ENCODE measurements at regions not wholly inside any gene's neighbourhood (a gene's known extent, or its start where the extent isn't known, plus 50 kb on each side); places are given as distances from the start of the nearest gene placed in this dataset.

DNA sequence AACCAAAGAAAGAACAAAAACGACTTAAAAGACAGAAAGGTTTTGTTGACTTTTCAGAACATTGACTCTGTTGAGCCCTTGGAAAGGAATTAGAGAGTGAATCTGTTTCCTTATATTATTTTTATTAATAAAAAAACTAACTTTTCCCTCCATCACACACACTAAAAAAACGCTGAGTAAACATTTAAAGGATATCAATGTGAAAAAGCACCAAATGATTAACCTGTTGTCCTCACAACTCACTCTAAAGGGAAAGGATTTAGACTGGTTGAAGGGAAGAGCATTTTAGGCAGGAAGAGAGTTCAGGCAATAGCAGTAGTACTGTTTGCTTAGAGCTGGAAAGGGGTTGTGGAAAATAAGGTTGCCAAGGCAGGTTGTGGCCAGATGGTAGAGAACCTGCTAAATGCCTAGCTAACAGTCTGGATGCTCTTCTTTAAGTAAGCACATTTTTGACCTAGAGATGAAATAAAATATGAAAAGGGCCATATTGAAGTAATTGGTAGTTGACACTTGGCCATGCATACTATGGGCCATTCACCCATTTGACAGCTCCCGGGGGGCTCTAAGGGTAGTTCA is 98.0 kb upstream of the NDP start:
- TF ChIP-seq, protein P1, sequence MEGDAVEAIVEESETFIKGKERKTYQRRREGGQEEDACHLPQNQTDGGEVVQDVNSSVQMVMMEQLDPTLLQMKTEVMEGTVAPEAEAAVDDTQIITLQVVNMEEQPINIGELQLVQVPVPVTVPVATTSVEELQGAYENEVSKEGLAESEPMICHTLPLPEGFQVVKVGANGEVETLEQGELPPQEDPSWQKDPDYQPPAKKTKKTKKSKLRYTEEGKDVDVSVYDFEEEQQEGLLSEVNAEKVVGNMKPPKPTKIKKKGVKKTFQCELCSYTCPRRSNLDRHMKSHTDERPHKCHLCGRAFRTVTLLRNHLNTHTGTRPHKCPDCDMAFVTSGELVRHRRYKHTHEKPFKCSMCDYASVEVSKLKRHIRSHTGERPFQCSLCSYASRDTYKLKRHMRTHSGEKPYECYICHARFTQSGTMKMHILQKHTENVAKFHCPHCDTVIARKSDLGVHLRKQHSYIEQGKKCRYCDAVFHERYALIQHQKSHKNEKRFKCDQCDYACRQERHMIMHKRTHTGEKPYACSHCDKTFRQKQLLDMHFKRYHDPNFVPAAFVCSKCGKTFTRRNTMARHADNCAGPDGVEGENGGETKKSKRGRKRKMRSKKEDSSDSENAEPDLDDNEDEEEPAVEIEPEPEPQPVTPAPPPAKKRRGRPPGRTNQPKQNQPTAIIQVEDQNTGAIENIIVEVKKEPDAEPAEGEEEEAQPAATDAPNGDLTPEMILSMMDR (IDR thresholded peaks at IDR 0.05) = no peak
- no peak for TF ChIP-seq TCF7L2 (IDR thresholded peaks at IDR 0.05; ENCODE audit: low read depth, low read length)
- no peak for TF ChIP-seq POLR2AphosphoS5 (IDR thresholded peaks at IDR 0.05; ENCODE audit: low read depth, low read length)
- TF ChIP-seq, protein P2, sequence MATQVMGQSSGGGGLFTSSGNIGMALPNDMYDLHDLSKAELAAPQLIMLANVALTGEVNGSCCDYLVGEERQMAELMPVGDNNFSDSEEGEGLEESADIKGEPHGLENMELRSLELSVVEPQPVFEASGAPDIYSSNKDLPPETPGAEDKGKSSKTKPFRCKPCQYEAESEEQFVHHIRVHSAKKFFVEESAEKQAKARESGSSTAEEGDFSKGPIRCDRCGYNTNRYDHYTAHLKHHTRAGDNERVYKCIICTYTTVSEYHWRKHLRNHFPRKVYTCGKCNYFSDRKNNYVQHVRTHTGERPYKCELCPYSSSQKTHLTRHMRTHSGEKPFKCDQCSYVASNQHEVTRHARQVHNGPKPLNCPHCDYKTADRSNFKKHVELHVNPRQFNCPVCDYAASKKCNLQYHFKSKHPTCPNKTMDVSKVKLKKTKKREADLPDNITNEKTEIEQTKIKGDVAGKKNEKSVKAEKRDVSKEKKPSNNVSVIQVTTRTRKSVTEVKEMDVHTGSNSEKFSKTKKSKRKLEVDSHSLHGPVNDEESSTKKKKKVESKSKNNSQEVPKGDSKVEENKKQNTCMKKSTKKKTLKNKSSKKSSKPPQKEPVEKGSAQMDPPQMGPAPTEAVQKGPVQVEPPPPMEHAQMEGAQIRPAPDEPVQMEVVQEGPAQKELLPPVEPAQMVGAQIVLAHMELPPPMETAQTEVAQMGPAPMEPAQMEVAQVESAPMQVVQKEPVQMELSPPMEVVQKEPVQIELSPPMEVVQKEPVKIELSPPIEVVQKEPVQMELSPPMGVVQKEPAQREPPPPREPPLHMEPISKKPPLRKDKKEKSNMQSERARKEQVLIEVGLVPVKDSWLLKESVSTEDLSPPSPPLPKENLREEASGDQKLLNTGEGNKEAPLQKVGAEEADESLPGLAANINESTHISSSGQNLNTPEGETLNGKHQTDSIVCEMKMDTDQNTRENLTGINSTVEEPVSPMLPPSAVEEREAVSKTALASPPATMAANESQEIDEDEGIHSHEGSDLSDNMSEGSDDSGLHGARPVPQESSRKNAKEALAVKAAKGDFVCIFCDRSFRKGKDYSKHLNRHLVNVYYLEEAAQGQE (IDR thresholded peaks at IDR 0.05; ENCODE audit: insufficient read depth in 1 of 2, low read depth in 2 of 2, low read length in 1 of 2) = no peak
- TF ChIP-seq SIN3A (IDR thresholded peaks at IDR 0.05; ENCODE audit: borderline replicate concordance, insufficient read depth, low read depth, low read length) = no peak

Data from Panc1 (cell line).